ENCODE measurements at regions not wholly inside any gene's neighbourhood (a gene's known extent, or its start where the extent isn't known, plus 50 kb on each side); places are given as distances from the start of the nearest gene placed in this dataset.

GRCh38 chr4:131248314-131248713 lies 1900.8 kb upstream of the PCDH10 start:
- no peak overlapping the region for H3K27ac ChIP-seq
- no peaks in the 10 kb centered on the region for H3K9me3 ChIP-seq (ENCODE audit: low read depth)

GRCh38 chr4:131251321-131251720 lies 1897.8 kb upstream of the PCDH10 start:
- H3F3A ChIP-seq (ENCODE audit: insufficient read depth) = no peaks in the 10 kb centered on the region
- 18 to 33% methylated on average over 3 of the region's 3 CpGs for WGBS, 2 experiments (ENCODE audit: low coverage in 1 of 2, low lambda C conversion rate in 2 of 2, missing lambda C conversion rate in 2 of 2)
- H3K4me1 ChIP-seq (ENCODE audit: insufficient read depth) = no peaks in the 10 kb centered on the region
- no peak overlapping the region for H2AFZ ChIP-seq
- H3K9me2 ChIP-seq (ENCODE audit: insufficient read depth) = no peaks in the 10 kb centered on the region; the same call in 1 of the 2 replicates
- no peaks in the 10 kb centered on the region for H4K20me1 ChIP-seq (ENCODE audit: insufficient read depth)
- in situ Hi-C loops (cut with MboI) = no loop called here
- no peak overlapping the region for H3K4me3 ChIP-seq
- H3K9ac ChIP-seq = no peak overlapping the region
- no peak for TF ChIP-seq EZH2 (IDR thresholded peaks at IDR 0.05; ENCODE audit: insufficient read depth, poor library complexity, severe bottlenecking)
- no peak for TF ChIP-seq EZH2phosphoT487 (IDR thresholded peaks at IDR 0.05; ENCODE audit: insufficient read depth, low read depth)
- no peaks in the 10 kb centered on the region for H3K79me2 ChIP-seq (ENCODE audit: insufficient read depth)
- no peaks in the 10 kb centered on the region for H3K27me3 ChIP-seq (replicated peaks; ENCODE audit: insufficient read depth)
- H3K9me3 ChIP-seq (ENCODE audit: low read depth) = no peaks in the 10 kb centered on the region
- no peaks in the 10 kb centered on the region for H3K36me3 ChIP-seq (ENCODE audit: low read depth)
- no peak overlapping the region for H3K4me2 ChIP-seq (ENCODE audit: unreplicated experiment)
- H3K27ac ChIP-seq = no peak overlapping the region
- no peak for DNase-seq

More at GRCh38 chr4:131248314-131248713, 1900.8 kb upstream of the PCDH10 start:
- Histone ChIP-seq H3K27me3 (replicated peaks; ENCODE audit: insufficient read depth) (no peaks in the 10 kb centered on the region), H4K20me1 (ENCODE audit: insufficient read depth) (no peaks in the 10 kb centered on the region), H2AFZ (no peak overlapping the region), H3K4me1 (ENCODE audit: insufficient read depth) (no peaks in the 10 kb centered on the region), H3K9me2 (ENCODE audit: insufficient read depth) (no peaks in the 10 kb centered on the region; the same call in 1 of the 2 replicates), H3K79me2 (ENCODE audit: insufficient read depth) (no peaks in the 10 kb centered on the region), H3K4me2 (ENCODE audit: unreplicated experiment) (no peak overlapping the region), H3K9ac (no peak overlapping the region), H3K4me3 (no peak overlapping the region), H3F3A (ENCODE audit: insufficient read depth) (no peaks in the 10 kb centered on the region), H3K36me3 (ENCODE audit: low read depth) (no peaks in the 10 kb centered on the region)
- TF ChIP-seq EZH2phosphoT487 (IDR thresholded peaks at IDR 0.05; ENCODE audit: insufficient read depth, low read depth) (no peak), EZH2 (IDR thresholded peaks at IDR 0.05; ENCODE audit: insufficient read depth, poor library complexity, severe bottlenecking) (no peak)
- in situ Hi-C loops (cut with MboI) = no loop called here
- DNase-seq = no peak
- WGBS, 2 experiments (ENCODE audit: low coverage in 1 of 2, low lambda C conversion rate in 2 of 2, missing lambda C conversion rate in 2 of 2) = 0% methylated on average over 1 of the region's 1 CpG

GRCh38 chr4:131257241-131257640 lies 1891.9 kb upstream of the PCDH10 start:
- in situ Hi-C loops (cut with MboI) = no loop called here
- no peak overlapping the region for H3K9ac ChIP-seq

GRCh38 chr4:131258361-131258760 lies 1890.7 kb upstream of the PCDH10 start:
- Histone ChIP-seq H3K36me3 (ENCODE audit: low read depth) (no peaks in the 10 kb centered on the region), H3K4me2 (ENCODE audit: unreplicated experiment) (no peak overlapping the region), H3K9me2 (ENCODE audit: insufficient read depth) (no peaks in the 10 kb centered on the region), H3K27me3 (replicated peaks; ENCODE audit: insufficient read depth) (no peaks in the 10 kb centered on the region), H3K79me2 (ENCODE audit: insufficient read depth) (no peaks in the 10 kb centered on the region), H3K9ac (no peak overlapping the region), H3K4me3 (no peak overlapping the region), H3K9me3 (ENCODE audit: low read depth) (peaks cover 2% of the 10 kb centered on the region), H3K4me1 (ENCODE audit: insufficient read depth) (no peaks in the 10 kb centered on the region), H2AFZ (no peak overlapping the region), H3K27ac (no peak overlapping the region), H4K20me1 (ENCODE audit: insufficient read depth) (no peaks in the 10 kb centered on the region), H3F3A (ENCODE audit: insufficient read depth) (no peaks in the 10 kb centered on the region)
- WGBS, 2 experiments (ENCODE audit: low coverage in 1 of 2, low lambda C conversion rate in 2 of 2, missing lambda C conversion rate in 2 of 2) = 5 to 22% methylated on average over 2 of the region's 2 CpGs
- in situ Hi-C loops (cut with MboI) = no loop called here
- TF ChIP-seq EZH2 (IDR thresholded peaks at IDR 0.05; ENCODE audit: insufficient read depth, poor library complexity, severe bottlenecking) = no peak
- TF ChIP-seq EZH2phosphoT487 (IDR thresholded peaks at IDR 0.05; ENCODE audit: insufficient read depth, low read depth) = no peak
- DNase-seq = no peak

More at GRCh38 chr4:131257241-131257640, 1891.9 kb upstream of the PCDH10 start:
- TF ChIP-seq EZH2phosphoT487 (IDR thresholded peaks at IDR 0.05; ENCODE audit: insufficient read depth, low read depth) (no peak), EZH2 (IDR thresholded peaks at IDR 0.05; ENCODE audit: insufficient read depth, poor library complexity, severe bottlenecking) (no peak)
- Histone ChIP-seq H3K4me1 (ENCODE audit: insufficient read depth) (no peaks in the 10 kb centered on the region), H3K4me3 (no peak overlapping the region), H3K27me3 (replicated peaks; ENCODE audit: insufficient read depth) (no peaks in the 10 kb centered on the region), H3K27ac (no peak overlapping the region), H4K20me1 (ENCODE audit: insufficient read depth) (no peaks in the 10 kb centered on the region), H3F3A (ENCODE audit: insufficient read depth) (no peaks in the 10 kb centered on the region), H3K9me3 (ENCODE audit: low read depth) (peaks cover 2% of the 10 kb centered on the region), H3K79me2 (ENCODE audit: insufficient read depth) (no peaks in the 10 kb centered on the region), H2AFZ (no peak overlapping the region), H3K4me2 (ENCODE audit: unreplicated experiment) (no peak overlapping the region), H3K36me3 (ENCODE audit: low read depth) (no peaks in the 10 kb centered on the region), H3K9me2 (ENCODE audit: insufficient read depth) (no peaks in the 10 kb centered on the region)
- WGBS, 2 experiments (ENCODE audit: low coverage in 1 of 2, low lambda C conversion rate in 2 of 2, missing lambda C conversion rate in 2 of 2) = 21 to 30% methylated on average over 2 of the region's 2 CpGs
- no peak for DNase-seq

GRCh38 chr4:131288441-131288840 lies 1860.7 kb upstream of the PCDH10 start:
- in situ Hi-C loops (cut with MboI) = no loop called here
- no peak overlapping the region for H3K4me3 ChIP-seq

More at GRCh38 chr4:131288441-131288840, 1860.7 kb upstream of the PCDH10 start:
- TF ChIP-seq EZH2phosphoT487 (IDR thresholded peaks at IDR 0.05; ENCODE audit: insufficient read depth, low read depth) (no peak), EZH2 (IDR thresholded peaks at IDR 0.05; ENCODE audit: insufficient read depth, poor library complexity, severe bottlenecking) (no peak)
- Histone ChIP-seq H3K9me2 (ENCODE audit: insufficient read depth) (no peaks in the 10 kb centered on the region), H3K4me1 (ENCODE audit: insufficient read depth) (no peaks in the 10 kb centered on the region), H4K20me1 (ENCODE audit: insufficient read depth) (no peaks in the 10 kb centered on the region), H2AFZ (no peak overlapping the region), H3K4me2 (ENCODE audit: unreplicated experiment) (no peak overlapping the region), H3K27me3 (replicated peaks; ENCODE audit: insufficient read depth) (no peaks in the 10 kb centered on the region), H3F3A (ENCODE audit: insufficient read depth) (no peaks in the 10 kb centered on the region), H3K36me3 (ENCODE audit: low read depth) (no peaks in the 10 kb centered on the region), H3K9me3 (ENCODE audit: low read depth) (peaks cover 3% of the 10 kb centered on the region), H3K9ac (no peak overlapping the region), H3K79me2 (ENCODE audit: insufficient read depth) (no peaks in the 10 kb centered on the region), H3K27ac (no peak overlapping the region)
- DNase-seq = no peak

All from GM23248 (cell line).